HEK293 (cell line): ENCODE measurements at regions not wholly inside any gene's neighbourhood (a gene's known extent, or its start where the extent isn't known, plus 50 kb on each side); places are given as distances from the start of the nearest gene placed in this dataset.

Source experiments
- CTCF ChIP-seq: fragments of 450-650 bp; formaldehyde crosslinking; IDR thresholded peaks from 2 replicates; pipeline ENCODE4 v1.5.1; 2016; ENCODE audit warnings: missing biosample characterization, missing genetic modification characterization
- MEIS1 ChIP-seq: sonication (generic); formaldehyde crosslinking; IDR thresholded peaks from 2 replicates; pipeline ENCODE4 v1.8.1; 2022; ENCODE audit warnings: missing genetic modification reagents, mild to moderate bottlenecking, borderline replicate concordance
- SCRT2 ChIP-seq: fragments of 450-650 bp; formaldehyde crosslinking; IDR thresholded peaks from 2 replicates; pipeline ENCODE4 v1.5.1; 2016; ENCODE audit warnings: missing biosample characterization, missing genetic modification characterization
- ZNF140 ChIP-seq: fragments of 450-650 bp; formaldehyde crosslinking; IDR thresholded peaks from 2 replicates; pipeline ENCODE4 v1.5.1; 2016; ENCODE audit warnings: missing biosample characterization, missing genetic modification characterization
- ZNF239 ChIP-seq: fragments of 450-650 bp; formaldehyde crosslinking; IDR thresholded peaks from 2 replicates; pipeline ENCODE4 v1.5.1; 2016; ENCODE audit warnings: missing biosample characterization, missing genetic modification characterization
- ZNF777 ChIP-seq: fragments of 450-650 bp; formaldehyde crosslinking; IDR thresholded peaks from 2 replicates; pipeline ENCODE4 v1.5.1; 2017; ENCODE audit warnings: missing biosample characterization, missing genetic modification characterization, borderline replicate concordance

GRCh38 chr5:8710426-8710930 is 835.4 kb downstream of the SEMA5A start:
- TF ChIP-seq ZNF140 = no peak
- TF ChIP-seq CTCF = no peak
- TF ChIP-seq MEIS1 (CRISPR knock-in tag) = no peak
- no peak for TF ChIP-seq ZNF777
- no peak for TF ChIP-seq ZNF239 (tag by site-specific recombination)
- no peak for TF ChIP-seq SCRT2 (tag by site-specific recombination)
